Natural killer cell (primary cell): ENCODE measurements at regions not wholly inside any gene's neighbourhood (a gene's known extent, or its start where the extent isn't known, plus 50 kb on each side); places are given as distances from the start of the nearest gene placed in this dataset.

Source experiments
- ATAC-seq, 3 donors: fragments of 150-1000 bp in 2 of 3; fragments of 200-7000 bp in 1 of 3; cut with Tn5 transposase; 1 replicate in 1 of 3; 2 replicates in 2 of 3; pipeline ENCODE4 v1.10.0; 2021; ENCODE audit warnings: mild to moderate bottlenecking in 2 of 3, moderate library complexity in 2 of 3
- DNase-seq, 2 donors: peaks; one replicate each; pipeline versions ENCODE4 v3.0.0 to v3.0.0-alpha.2; 2013 to 2021; ENCODE audit warnings: mixed read lengths in 1 of 2
- H3K27ac ChIP-seq: one replicate; pipeline ENCODE4 v1.5.1; 2013; ENCODE audit warnings: mild to moderate bottlenecking, low read length
- H3K27me3 ChIP-seq: one replicate; pipeline ENCODE4 v1.6.1; 2013; ENCODE audit warnings: low read length; ENCODE audit not compliant: control insufficient read depth, insufficient read depth
- H3K36me3 ChIP-seq: one replicate; pipeline ENCODE4 v1.6.1; 2013; ENCODE audit warnings: low read length; ENCODE audit not compliant: control insufficient read depth, insufficient read depth
- H3K4me1 ChIP-seq: one replicate; pipeline ENCODE4 v1.6.1; 2013; ENCODE audit warnings: low read length; ENCODE audit not compliant: control insufficient read depth, insufficient read depth
- H3K4me3 ChIP-seq: one replicate; pipeline ENCODE4 v1.5.1; 2013; ENCODE audit warnings: low read length
- H3K9me3 ChIP-seq: one replicate; pipeline ENCODE4 v1.6.1; 2013; ENCODE audit warnings: low read length; ENCODE audit not compliant: control insufficient read depth, insufficient read depth
- H3K27ac Mint-ChIP-seq, 2 donors: one replicate each; pipeline ENCODE4 v1.8.0; 2022; ENCODE audit warnings: mild to moderate bottlenecking in 2 of 2, mixed read lengths in 2 of 2, moderate library complexity in 1 of 2
- H3K27me3 Mint-ChIP-seq, 2 donors: one replicate each; pipeline ENCODE4 v1.8.0; 2022; ENCODE audit warnings: low read depth in 2 of 2, mixed read lengths in 2 of 2
- H3K36me3 Mint-ChIP-seq: one replicate; pipeline ENCODE4 v1.8.0; 2022; ENCODE audit warnings: mixed read lengths
- H3K4me1 Mint-ChIP-seq, 2 donors: one replicate each; pipeline ENCODE4 v1.8.0; 2022; ENCODE audit warnings: mixed read lengths in 2 of 2
- H3K4me3 Mint-ChIP-seq: one replicate; pipeline ENCODE4 v1.8.0; 2022; ENCODE audit warnings: mild to moderate bottlenecking, moderate library complexity, mixed read lengths
- H3K9me3 Mint-ChIP-seq, 2 donors: one replicate each; pipeline ENCODE4 v1.8.0; 2022; ENCODE audit warnings: mixed read lengths in 2 of 2
- WGBS: methylation state at CpG from one replicate; pipeline ENCODE4 v1.1.7; 2013; ENCODE audit warnings: missing lambda C conversion rate; ENCODE audit not compliant: insufficient coverage; 5-methylcytosine and 5-hydroxymethylcytosine counted together
- intact Hi-C: fragments of 100-400 bp; cut with micrococcal nuclease; formaldehyde crosslinking; loops from one replicate; pipeline ENCODE4 v1.14.2; 2022
- TF ChIP-seq, protein P1 (sequence below): fragments of 200-600 bp; IDR thresholded peaks from one replicate; pipeline ENCODE4 v1.8.0; 2022; ENCODE audit warnings: antibody characterized with exemption

DNA sequence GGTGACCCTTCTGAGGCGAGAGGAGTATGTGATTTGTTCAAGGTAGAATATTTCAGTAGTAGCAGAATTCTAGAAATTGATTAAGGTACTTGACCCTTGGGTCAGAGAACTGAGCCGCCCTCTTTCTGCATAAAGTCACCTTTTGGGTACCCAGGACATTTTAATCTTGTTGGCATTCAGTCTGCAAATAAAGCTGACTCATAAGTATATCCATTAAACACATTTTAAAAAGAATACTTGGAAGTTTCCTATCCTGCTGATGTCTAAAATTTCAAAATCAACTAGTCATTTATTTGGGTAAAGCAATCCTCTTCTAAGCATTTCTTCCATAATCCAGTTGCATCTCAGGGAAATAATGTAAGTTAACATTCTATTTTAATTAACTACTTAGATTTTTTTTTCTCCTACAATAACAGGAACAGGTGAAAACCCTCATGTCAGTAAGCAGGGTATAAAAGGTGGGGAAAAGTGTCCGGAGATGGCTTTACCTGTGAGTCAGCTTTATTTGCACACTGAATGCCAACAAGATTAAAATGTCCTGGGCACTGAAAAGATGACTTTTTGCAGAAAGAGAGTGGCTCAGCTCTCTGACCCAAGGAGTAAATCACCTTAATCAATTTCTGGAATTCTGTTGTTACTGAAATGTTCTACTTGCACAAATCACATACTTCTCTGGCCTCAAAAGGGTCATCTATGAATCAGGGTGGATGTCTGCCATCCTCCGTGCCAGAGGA is 78.7 kb upstream of the ITGA6 start:
- Mint-ChIP-seq H3K27me3 (peaks cover 0 to 5% of the 10 kb centered on the region in 2 donors), H3K4me3 (no peak overlapping the region), H3K4me1 (no peaks in the 10 kb centered on the region), H3K36me3 (no peaks in the 10 kb centered on the region), H3K27ac (no peak overlapping the region), H3K9me3 (no peaks in the 10 kb centered on the region)
- Histone ChIP-seq H3K36me3 (no peaks in the 10 kb centered on the region), H3K4me1 (no peaks in the 10 kb centered on the region), H3K27ac (no peak overlapping the region), H3K4me3 (no peak overlapping the region), H3K27me3 (no peaks in the 10 kb centered on the region), H3K9me3 (no peaks in the 10 kb centered on the region)
- TF ChIP-seq, protein P1, sequence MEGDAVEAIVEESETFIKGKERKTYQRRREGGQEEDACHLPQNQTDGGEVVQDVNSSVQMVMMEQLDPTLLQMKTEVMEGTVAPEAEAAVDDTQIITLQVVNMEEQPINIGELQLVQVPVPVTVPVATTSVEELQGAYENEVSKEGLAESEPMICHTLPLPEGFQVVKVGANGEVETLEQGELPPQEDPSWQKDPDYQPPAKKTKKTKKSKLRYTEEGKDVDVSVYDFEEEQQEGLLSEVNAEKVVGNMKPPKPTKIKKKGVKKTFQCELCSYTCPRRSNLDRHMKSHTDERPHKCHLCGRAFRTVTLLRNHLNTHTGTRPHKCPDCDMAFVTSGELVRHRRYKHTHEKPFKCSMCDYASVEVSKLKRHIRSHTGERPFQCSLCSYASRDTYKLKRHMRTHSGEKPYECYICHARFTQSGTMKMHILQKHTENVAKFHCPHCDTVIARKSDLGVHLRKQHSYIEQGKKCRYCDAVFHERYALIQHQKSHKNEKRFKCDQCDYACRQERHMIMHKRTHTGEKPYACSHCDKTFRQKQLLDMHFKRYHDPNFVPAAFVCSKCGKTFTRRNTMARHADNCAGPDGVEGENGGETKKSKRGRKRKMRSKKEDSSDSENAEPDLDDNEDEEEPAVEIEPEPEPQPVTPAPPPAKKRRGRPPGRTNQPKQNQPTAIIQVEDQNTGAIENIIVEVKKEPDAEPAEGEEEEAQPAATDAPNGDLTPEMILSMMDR = no peak
- 83% methylated on average over 4 of the region's 4 CpGs for WGBS
- ATAC-seq (no peak), DNase-seq (no peak)
- intact Hi-C loops = no loop called here

DNA sequence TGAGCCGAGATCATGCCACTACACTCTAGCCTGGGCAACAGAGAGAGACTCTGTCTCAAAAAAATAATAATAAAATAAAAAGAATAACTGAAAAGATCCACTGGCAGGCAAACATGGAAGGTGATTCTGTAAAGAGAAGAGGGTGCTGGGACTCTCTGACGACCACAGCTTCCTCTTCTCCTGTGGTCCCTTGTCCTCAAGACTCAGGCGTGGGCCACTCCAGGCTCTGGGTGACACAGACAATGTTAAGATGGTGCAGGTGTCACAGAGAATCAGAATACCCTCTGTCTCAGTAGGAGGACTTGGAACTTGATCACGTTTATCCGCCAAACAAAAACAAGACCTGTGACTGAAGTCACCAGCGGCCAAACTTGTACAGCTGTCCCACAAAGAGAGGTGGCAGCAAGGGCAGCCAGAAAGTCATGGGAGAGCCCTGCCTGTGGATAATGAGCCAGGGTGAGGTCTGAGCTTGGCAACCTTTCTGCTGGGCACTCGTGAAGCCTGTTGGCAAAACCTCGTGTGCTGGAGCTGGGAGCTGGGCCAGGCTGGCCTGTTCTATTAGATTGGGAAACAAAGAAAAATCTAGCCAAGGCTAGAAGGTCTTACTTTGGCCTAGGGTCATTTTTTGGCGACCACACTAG is 76.4 kb upstream of the ITGA6 start:
- no peaks in the 10 kb centered on the region for H3K36me3 ChIP-seq
- H3K27ac ChIP-seq = no peak overlapping the region
- no peaks in the 10 kb centered on the region for H3K9me3 ChIP-seq
- ATAC-seq (no peak), DNase-seq (no peak)
- Mint-ChIP-seq H3K27me3 (peaks cover 4% of the 10 kb centered on the region in 2 donors), H3K4me3 (no peak overlapping the region), H3K4me1 (no peaks in the 10 kb centered on the region), H3K27ac (no peak overlapping the region), H3K9me3 (no peaks in the 10 kb centered on the region), H3K36me3 (no peaks in the 10 kb centered on the region)
- WGBS = 72% methylated on average over 9 of the region's 9 CpGs
- H3K4me1 ChIP-seq = no peaks in the 10 kb centered on the region
- intact Hi-C loops = no loop called here
- H3K27me3 ChIP-seq = no peaks in the 10 kb centered on the region
- TF ChIP-seq, protein P1 = no peak
- no peak overlapping the region for H3K4me3 ChIP-seq

DNA sequence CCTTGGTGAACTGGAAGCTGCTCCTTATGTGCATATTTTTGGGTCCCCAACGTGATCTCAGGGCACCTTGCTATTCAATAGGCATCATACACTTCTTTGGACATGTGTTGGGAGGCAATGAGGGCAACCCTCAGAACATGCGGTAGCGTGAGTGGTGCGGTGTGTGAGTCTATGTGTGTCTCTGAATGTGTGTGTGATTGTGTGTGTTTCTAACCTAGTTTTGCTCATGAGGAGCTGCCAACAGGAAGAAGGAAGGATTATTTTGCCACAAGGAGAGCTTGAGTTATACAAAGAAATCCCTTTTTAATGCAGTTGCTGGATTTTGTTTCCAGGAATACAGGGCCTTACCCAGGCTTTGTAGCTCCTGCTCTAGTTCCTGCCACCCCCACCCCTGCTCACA is 75.8 kb upstream of the ITGA6 start:
- H3K4me3 ChIP-seq = no peak overlapping the region
- no peaks in the 10 kb centered on the region for H3K9me3 ChIP-seq
- 92% methylated on average over 4 of the region's 4 CpGs for WGBS
- H3K4me1 ChIP-seq = no peaks in the 10 kb centered on the region
- ATAC-seq = no peak
- intact Hi-C loops = no loop called here
- Mint-ChIP-seq H3K4me3 (no peak overlapping the region), H3K27me3 (peaks cover 0 to 4% of the 10 kb centered on the region in 2 donors), H3K4me1 (no peaks in the 10 kb centered on the region), H3K36me3 (no peaks in the 10 kb centered on the region), H3K9me3 (no peaks in the 10 kb centered on the region), H3K27ac (no peak overlapping the region)
- H3K27ac ChIP-seq = no peak overlapping the region
- TF ChIP-seq, protein P1 = no peak
- H3K27me3 ChIP-seq = no peaks in the 10 kb centered on the region
- H3K36me3 ChIP-seq = no peaks in the 10 kb centered on the region
- DNase-seq = no peak
